GM21723 (cell line): ENCODE measurements at regions not wholly inside any gene's neighbourhood (a gene's known extent, or its start where the extent isn't known, plus 50 kb on each side); places are given as distances from the start of the nearest gene placed in this dataset.

Source experiments
- ATAC-seq: cut with Tn5 transposase; IDR thresholded peaks from one replicate; pipeline ENCODE4 v1.9.1; 2021; ENCODE audit warnings: mild to moderate bottlenecking, moderate library complexity; ENCODE audit not compliant: unreplicated experiment

- ATAC-seq: no peak
Measured at GRCh38 chr2:196383799-196384198, 212.4 kb upstream of the STK17B start.

DNA sequence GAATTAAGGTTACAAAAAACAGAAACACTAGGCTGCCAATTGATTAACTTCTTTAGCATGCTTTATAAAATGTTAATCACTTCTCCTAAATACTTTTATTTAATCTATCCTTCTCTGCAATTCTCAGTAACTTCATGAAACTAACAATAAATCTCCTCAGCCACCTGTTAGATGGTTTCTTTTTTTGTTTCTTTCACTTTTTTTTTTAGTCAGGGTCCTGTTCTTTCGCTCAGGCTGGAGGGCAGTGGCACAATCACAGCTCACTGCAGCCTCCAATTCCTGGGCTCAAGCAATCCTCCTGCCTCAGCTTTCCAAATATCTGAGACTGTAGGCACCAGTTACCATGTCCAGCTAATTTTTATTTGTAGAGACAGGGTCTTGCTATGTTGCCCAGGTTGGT is 213.4 kb upstream of the STK17B start:
- peak; percentile 59 for ATAC-seq

DNA sequence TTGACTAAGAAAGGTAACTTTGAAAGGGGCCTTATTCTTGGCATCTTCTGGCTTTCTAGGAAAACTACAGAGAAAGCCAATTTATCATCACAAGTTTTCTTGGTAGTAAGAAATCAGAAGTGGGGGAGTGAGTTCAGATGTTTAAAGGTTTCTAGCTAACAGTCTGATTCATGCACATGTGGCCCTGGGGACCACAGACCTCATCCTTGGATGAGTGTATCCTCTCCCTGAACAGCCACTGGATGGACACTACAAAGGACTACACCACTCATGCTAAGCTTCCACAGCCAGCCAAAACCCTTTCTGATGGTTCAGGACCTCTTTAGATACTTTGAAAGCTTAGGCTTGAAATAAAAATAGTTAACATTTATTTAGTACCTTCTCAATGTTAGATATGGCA is 218.3 kb upstream of the STK17B start:
- ATAC-seq: no peak

DNA sequence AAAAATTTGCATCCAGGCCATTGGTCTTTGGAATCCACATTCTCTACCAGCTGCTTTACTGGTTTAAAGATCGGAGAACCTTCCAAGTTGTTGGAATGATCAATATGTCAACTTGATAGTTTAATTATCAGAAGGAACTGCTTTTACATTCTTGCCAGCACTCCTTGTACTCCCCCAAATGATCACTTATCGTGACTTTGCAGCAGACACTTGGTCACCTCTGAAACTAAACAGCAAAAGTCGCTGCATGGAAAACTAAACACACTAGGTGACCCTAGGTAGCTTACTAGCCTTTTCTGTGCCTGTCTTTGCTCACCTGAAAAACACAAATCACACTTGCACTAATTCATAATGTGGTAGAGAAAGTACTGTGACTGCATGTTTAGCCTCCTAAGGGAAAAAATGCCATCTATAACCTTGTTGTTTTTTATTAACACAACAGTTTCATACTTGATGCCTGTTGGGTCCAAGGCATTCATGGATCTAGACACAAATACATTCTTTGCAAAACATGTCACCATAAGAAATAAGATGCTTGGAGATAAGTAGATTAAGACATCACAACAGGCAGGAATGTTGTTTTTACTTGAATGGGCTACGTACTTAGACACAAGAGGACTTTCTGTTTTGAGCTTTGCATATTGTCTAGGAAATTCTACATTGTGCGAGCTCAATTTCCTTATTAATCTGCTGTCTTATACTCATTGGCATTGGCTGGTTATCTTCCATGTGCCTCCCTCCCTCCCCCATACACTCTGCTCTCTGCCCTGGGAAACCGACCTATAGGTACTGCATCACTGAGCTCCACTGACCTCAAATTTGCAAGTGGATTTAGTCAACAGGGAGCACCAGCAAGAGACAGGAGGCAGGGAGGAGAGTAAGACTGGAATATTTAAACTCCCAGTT is 219.1 kb upstream of the STK17B start:
- ATAC-seq: no peak

GRCh38 chr2:196391149-196391479 is 219.7 kb upstream of the STK17B start:
- no peak for ATAC-seq

- no peak for ATAC-seq
Measured at GRCh38 chr2:196399096-196399495, 227.7 kb upstream of the STK17B start.

DNA sequence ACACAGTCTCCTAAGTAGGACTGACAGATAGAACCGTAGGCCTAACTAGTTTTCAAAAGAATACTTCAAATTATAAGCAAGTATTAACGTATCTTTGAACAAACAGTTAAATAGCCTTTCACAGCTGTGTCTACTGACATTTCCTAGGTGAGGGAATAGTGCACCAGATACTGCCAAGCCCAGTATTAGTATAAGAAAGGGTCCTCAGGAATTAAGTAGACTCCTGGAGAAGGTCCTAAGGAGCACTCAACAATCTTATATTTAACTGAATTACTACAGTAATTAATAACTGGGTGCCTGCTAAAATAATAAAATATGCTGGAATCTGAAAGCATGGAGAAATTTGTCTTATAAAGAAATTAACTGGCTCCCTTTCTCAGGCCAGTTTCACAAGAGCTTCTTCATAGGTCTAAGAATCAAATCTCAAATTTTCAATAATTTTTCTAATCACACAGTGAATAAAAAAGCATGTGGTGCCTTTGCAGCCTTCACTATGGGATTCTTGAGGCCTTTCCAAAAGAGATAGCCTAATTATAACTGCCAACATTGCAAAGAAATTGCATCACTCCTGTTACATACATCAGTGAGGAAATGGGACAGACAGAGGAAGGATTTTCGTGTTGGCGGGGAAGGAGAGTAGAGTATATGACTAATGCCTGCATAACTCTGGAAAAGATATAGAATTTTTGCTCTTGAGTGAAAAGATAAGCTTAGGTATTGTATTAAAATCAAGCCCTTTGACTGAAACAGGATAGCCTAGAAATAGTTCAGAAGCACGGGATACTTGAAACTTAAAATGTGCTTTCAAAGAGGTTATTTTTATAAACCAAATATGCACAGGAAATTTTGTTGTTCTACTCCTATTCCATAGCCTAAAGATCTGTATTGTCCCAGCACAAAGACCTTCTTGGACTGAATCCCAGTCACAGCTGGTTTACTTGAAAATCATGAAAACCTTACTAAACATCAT is 228.6 kb upstream of the STK17B start:
- no peak for ATAC-seq

GRCh38 chr2:196403471-196403870 is 232.1 kb upstream of the STK17B start:
- ATAC-seq: no peak

- no peak for ATAC-seq
Measured at GRCh38 chr2:196404276-196404675, 232.9 kb upstream of the STK17B start.

DNA sequence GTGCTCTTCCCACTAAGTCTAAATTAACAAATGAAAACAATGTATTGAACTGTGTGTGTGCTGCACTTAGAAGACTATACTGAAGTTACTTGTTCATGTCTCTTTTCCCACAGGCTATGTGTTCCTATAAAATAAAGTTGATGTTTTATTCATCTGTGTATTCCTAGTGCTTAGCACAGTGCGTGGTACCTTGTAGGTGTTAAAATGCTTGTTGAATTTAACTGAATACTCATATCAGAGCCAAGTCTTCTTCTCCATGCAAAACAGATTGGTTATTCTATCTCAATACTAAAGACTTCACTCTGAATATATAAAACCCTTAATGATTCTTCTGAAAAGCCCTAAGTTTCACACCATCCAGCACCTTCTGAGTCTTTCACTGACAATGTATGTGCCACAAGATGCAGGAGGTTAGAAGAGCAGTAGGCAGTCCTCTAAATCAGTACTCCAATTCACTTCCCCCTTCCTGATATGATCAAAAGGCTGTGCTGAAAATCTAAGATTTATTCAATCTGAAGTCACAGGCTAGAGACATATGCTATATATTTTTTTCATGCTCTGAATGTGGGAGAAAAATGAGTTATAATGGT is 231.7 kb upstream of the CCDC150 start:
- no peak for ATAC-seq

GRCh38 chr2:196409376-196409775 is 230.1 kb upstream of the CCDC150 start:
- peak; percentile 62 for ATAC-seq

- ATAC-seq: no peak
Measured at GRCh38 chr2:196410008-196410407, 229.5 kb upstream of the CCDC150 start.

DNA sequence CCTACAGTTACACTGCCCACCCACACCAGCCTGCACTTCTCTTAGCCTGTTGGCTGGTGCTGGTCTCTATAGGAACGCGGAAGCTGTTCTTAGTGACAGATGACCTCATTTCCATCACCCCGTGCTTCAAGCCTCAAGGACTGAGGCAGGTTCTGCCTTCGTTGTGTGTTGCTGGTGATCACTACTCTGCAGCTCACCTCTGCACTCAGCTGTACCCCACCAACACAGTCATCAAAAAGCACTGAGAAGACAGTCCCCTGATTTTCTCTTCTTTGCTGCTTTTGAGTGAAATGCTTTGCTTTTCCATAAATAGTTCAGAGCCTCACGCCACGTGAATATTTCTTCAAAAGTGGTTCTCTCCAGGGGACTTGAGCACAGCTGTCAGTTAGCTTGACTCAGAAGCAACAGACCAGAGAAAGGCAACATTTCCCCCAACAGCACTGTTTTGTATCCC is 225.7 kb upstream of the CCDC150 start:
- peak; percentile 45 for ATAC-seq

- ATAC-seq: peak; percentile 64
Measured at GRCh38 chr2:196415384-196415783, 224.1 kb upstream of the CCDC150 start.

DNA sequence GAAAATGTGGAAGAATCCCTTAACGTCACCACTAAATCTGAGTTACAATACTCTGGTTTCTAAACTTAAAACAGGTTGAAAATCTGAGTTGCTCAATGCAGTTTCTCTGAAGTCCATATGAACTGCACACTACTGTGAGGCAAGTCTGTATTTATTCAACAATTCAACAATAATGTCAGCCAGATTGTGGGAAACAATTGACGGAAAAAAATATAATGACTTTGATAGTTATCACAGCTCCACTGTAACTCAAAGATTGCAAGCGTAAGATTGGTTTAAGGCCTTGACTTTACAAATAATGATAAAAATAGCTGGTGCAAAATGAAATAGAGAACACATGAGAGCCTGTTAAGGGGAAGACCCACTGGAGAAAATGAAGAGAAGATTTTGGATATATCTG is 219.4 kb upstream of the CCDC150 start:
- no peak for ATAC-seq

DNA sequence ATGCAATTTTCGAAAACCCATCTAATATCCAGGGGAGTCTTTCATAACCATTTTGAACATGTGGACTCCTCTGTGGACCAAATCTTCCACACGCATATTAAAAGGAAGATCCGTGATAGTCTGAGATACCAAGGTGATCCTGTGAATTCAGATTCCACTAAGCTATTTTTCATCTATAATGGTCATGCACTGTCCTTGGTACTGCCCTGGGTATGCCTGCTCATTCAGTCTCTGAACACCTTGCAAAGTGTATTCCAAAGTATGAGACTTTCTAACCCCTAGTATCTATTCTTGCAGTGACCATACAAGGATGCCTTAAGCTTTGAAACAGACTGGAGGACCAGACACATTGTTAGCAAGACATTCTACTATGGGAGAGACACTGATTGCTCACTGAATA is 217.6 kb upstream of the CCDC150 start:
- no peak for ATAC-seq

- no peak for ATAC-seq
Measured at GRCh38 chr2:196422361-196422760, 217.2 kb upstream of the CCDC150 start.

DNA sequence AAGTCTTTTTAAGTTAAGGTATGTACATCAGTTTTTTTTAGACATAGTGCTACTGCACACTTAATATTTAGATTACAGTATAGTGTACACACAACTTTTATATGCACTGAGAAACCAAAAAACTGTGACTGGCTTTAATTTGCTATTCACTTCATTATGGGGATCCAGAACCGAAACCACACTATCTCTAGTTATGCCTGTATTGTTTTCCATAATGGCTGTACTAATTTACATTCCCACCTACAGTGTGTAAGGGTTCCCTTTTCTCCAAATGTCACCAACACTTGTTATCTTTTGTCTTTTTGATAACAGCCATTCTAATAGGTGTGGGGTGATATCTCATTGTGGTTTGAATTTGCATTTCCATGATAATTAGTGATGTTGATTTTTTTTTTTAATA is 213.4 kb upstream of the CCDC150 start:
- ATAC-seq: no peak

DNA sequence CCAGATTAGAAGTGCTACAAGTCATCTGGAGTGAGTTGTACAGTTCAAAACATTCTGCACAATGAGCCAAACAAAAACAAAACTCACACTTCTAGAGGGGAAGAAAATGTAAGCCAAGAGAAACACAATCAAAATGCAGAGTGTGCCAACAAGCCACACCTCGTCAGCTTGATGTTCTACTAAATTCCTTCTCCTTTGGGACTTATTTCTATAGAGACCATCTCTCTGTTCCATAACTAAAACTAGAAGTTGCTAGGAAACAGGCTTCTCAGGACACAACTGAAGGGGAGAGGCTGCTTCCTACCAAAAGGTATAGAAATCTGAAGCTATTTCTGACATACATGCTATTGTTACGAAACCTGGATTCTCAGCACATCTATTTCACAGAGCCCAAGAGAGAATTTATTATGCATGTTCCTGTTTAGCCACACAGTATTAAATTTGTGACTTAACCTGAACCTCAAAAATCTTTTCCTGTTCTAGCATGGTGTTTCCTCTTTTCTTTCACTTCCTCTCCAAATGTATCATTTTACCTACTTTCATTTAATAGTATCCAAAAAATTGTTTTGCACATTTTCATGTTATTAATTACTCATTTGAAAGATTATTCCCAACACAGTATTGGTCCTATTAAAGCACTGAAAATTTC is 211.4 kb upstream of the CCDC150 start:
- ATAC-seq: peak; percentile 44

DNA sequence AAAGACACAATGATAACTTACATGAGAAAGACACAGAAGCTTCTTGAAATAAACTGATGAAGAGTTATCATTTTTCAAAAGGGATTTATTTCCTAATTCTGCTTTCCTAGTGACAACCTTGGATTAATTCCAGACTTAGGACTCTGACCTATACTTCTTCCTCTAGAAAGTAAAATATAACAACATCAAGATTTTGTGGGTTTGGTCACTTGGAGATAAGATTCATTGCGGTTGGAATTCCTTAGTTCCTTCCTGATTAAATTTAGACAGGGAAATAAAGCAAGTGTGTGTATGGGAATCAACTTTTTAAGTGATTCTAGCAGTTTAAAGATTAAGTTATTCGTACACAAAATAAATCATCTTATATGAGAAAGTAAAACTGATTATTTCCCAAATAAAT is 208.4 kb upstream of the CCDC150 start:
- ATAC-seq: no peak

DNA sequence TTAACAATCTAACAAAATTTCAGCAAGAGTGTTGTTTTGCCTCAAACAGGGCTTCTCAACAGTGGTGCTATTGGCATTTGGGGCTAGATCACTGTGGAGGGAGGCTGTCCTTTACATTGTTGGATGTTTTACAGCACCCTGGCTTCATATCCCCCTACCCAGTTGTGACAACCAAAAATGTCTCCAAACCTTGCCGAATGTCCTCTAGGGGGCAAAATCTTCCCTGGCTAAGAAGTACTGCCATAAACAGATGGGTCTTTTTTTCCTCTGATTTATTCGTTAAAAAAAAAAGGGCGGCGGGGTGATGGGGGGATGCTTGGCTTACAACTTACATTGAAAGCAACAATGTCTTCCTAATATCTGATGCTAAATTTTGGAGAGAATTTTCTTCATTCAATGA is 207.6 kb upstream of the CCDC150 start:
- ATAC-seq: no peak
